ENCODE measurements at regions not wholly inside any gene's neighbourhood (a gene's known extent, or its start where the extent isn't known, plus 50 kb on each side); places are given as distances from the start of the nearest gene placed in this dataset.
A peak's percentile ranks its signal among the peaks of the same experiment; 100 is the strongest.

- no peak overlapping the region for H4K91ac ChIP-seq (ENCODE audit: low read depth, low read length, poor library complexity)
- WGBS, 2 donors (ENCODE audit: extremely low coverage in 2 of 2, insufficient read length in 2 of 2, insufficient replicate concordance in 1 of 2) = no CpG with 5 or more reads among the region's 27 CpGs
- peak overlapping the region; percentile 79 for H2BK5ac ChIP-seq (ENCODE audit: low read length)
- no peak overlapping the region for H3K4me2 ChIP-seq (ENCODE audit: insufficient read depth, low read length, poor library complexity, severe bottlenecking)
- H3K27me3 ChIP-seq (ENCODE audit: control insufficient read depth in 3 of 3, insufficient read depth in 3 of 3, low read depth in 1 of 3, low read length in 3 of 3) = no peaks in the 10 kb centered on the region
- no peak overlapping the region for H3K27ac ChIP-seq (replicated peaks; ENCODE audit: low read length)
- peak overlapping the region; percentile 38 for H3K23ac ChIP-seq (ENCODE audit: low read depth, low read length, poor library complexity)
- H3K18ac ChIP-seq (ENCODE audit: low read length) = peak overlapping the region; percentile 94
- peak overlapping the region; percentile 5 for H3K9ac ChIP-seq (ENCODE audit: low read depth, low read length, poor library complexity)
- peak overlapping the region; percentile 84 for H3K4ac ChIP-seq (ENCODE audit: low read length)
- no peak overlapping the region for H3K4me3 ChIP-seq (ENCODE audit: low read length in 2 of 2)
- H3K79me1 ChIP-seq (ENCODE audit: low read depth, low read length) = no peaks in the 10 kb centered on the region
- H3K14ac ChIP-seq (ENCODE audit: low read length) = peak overlapping the region; percentile 44
- peak overlapping the region; percentile 32 for H2BK15ac ChIP-seq (ENCODE audit: low read length)
- H2BK12ac ChIP-seq (ENCODE audit: low read length) = peak overlapping the region; percentile 75
- H4K8ac ChIP-seq (ENCODE audit: low read depth, low read length) = no peak overlapping the region
- peak overlapping the region; percentile 86 for H2AK5ac ChIP-seq (ENCODE audit: low read depth, low read length)
- H2BK120ac ChIP-seq (ENCODE audit: low read depth, low read length) = no peak overlapping the region
- no peak for DNase-seq (ENCODE audit: low spot score)
- peaks cover 3 to 11% of the 10 kb centered on the region in 2 donors for H3K4me1 ChIP-seq (ENCODE audit: control insufficient read depth in 2 of 2, insufficient read depth in 1 of 2, low read depth in 1 of 2, low read length in 2 of 2)
- no peaks in the 10 kb centered on the region for H3K36me3 ChIP-seq (replicated peaks in 1 of 2; ENCODE audit: control insufficient read depth in 2 of 2, insufficient read depth in 2 of 2, low read length in 2 of 2)
- H3K9me3 ChIP-seq (replicated peaks in 1 of 2; ENCODE audit: control insufficient read depth in 2 of 2, insufficient read depth in 1 of 2, low read depth in 1 of 2, low read length in 2 of 2) = no peaks in the 10 kb centered on the region
- H2AFZ ChIP-seq (ENCODE audit: low read length) = no peak overlapping the region
These were observed 136.8 kb upstream of the ID2 start for GRCh38 chr2:8544786-8545694.

GRCh38 chr2:8545695-8546611 is 135.9 kb upstream of the ID2 start:
- no peaks in the 10 kb centered on the region for H3K27me3 ChIP-seq (ENCODE audit: control insufficient read depth in 3 of 3, insufficient read depth in 3 of 3, low read depth in 1 of 3, low read length in 3 of 3)
- H3K18ac ChIP-seq (ENCODE audit: low read length) = peak overlapping the region; percentile 76
- peak overlapping the region; percentile 79 for H2BK5ac ChIP-seq (ENCODE audit: low read length)
- H3K9ac ChIP-seq (ENCODE audit: low read depth, low read length, poor library complexity) = peak overlapping the region; percentile 17
- no peak overlapping the region for H3K23ac ChIP-seq (ENCODE audit: low read depth, low read length, poor library complexity)
- H3K14ac ChIP-seq (ENCODE audit: low read length) = no peak overlapping the region
- H4K91ac ChIP-seq (ENCODE audit: low read depth, low read length, poor library complexity) = no peak overlapping the region
- H3K36me3 ChIP-seq (replicated peaks in 1 of 2; ENCODE audit: control insufficient read depth in 2 of 2, insufficient read depth in 2 of 2, low read length in 2 of 2) = no peaks in the 10 kb centered on the region
- no peak overlapping the region for H3K4me3 ChIP-seq (ENCODE audit: low read length in 2 of 2)
- DNase-seq (ENCODE audit: low spot score) = no peak
- H4K8ac ChIP-seq (ENCODE audit: low read depth, low read length) = no peak overlapping the region
- no peaks in the 10 kb centered on the region for H3K9me3 ChIP-seq (replicated peaks in 1 of 2; ENCODE audit: control insufficient read depth in 2 of 2, insufficient read depth in 1 of 2, low read depth in 1 of 2, low read length in 2 of 2)
- peak overlapping the region; percentile 7 for H3K4ac ChIP-seq (ENCODE audit: low read length)
- WGBS, 2 donors (ENCODE audit: extremely low coverage in 2 of 2, insufficient read length in 2 of 2, insufficient replicate concordance in 1 of 2) = no CpG with 5 or more reads among the region's 30 CpGs
- H2AFZ ChIP-seq (ENCODE audit: low read length) = no peak overlapping the region
- H2BK120ac ChIP-seq (ENCODE audit: low read depth, low read length) = no peak overlapping the region
- peaks cover 3 to 10% of the 10 kb centered on the region in 2 donors for H3K4me1 ChIP-seq (ENCODE audit: control insufficient read depth in 2 of 2, insufficient read depth in 1 of 2, low read depth in 1 of 2, low read length in 2 of 2)
- H2AK5ac ChIP-seq (ENCODE audit: low read depth, low read length) = peak overlapping the region; percentile 73
- no peaks in the 10 kb centered on the region for H3K79me1 ChIP-seq (ENCODE audit: low read depth, low read length)
- peak overlapping the region; percentile 99 for H2BK15ac ChIP-seq (ENCODE audit: low read length)
- H3K4me2 ChIP-seq (ENCODE audit: insufficient read depth, low read length, poor library complexity, severe bottlenecking) = no peak overlapping the region
- H2BK12ac ChIP-seq (ENCODE audit: low read length) = no peak overlapping the region
- H3K27ac ChIP-seq (replicated peaks; ENCODE audit: low read length) = no peak overlapping the region

- no peaks in the 10 kb centered on the region for H3K9me3 ChIP-seq (replicated peaks in 1 of 2; ENCODE audit: control insufficient read depth in 2 of 2, insufficient read depth in 1 of 2, low read depth in 1 of 2, low read length in 2 of 2)
- H3K9ac ChIP-seq (ENCODE audit: low read depth, low read length, poor library complexity) = no peak overlapping the region
- H3K4me3 ChIP-seq (ENCODE audit: low read length in 2 of 2) = no peak overlapping the region
- no peaks in the 10 kb centered on the region for H3K27me3 ChIP-seq (ENCODE audit: control insufficient read depth in 3 of 3, insufficient read depth in 3 of 3, low read depth in 1 of 3, low read length in 3 of 3)
- H3K36me3 ChIP-seq (replicated peaks in 1 of 2; ENCODE audit: control insufficient read depth in 2 of 2, insufficient read depth in 2 of 2, low read length in 2 of 2) = no peaks in the 10 kb centered on the region
- no peak overlapping the region for H3K4ac ChIP-seq (ENCODE audit: low read length)
- no peak overlapping the region for H4K8ac ChIP-seq (ENCODE audit: low read depth, low read length)
- H3K18ac ChIP-seq (ENCODE audit: low read length) = peak overlapping the region; percentile 15
- H2AK5ac ChIP-seq (ENCODE audit: low read depth, low read length) = peak overlapping the region; percentile 73
- H2BK5ac ChIP-seq (ENCODE audit: low read length) = no peak overlapping the region
- H2BK120ac ChIP-seq (ENCODE audit: low read depth, low read length) = no peak overlapping the region
- WGBS, 2 donors (ENCODE audit: extremely low coverage in 2 of 2, insufficient read length in 2 of 2, insufficient replicate concordance in 1 of 2) = no CpG with 5 or more reads among the region's 16 CpGs
- H3K23ac ChIP-seq (ENCODE audit: low read depth, low read length, poor library complexity) = no peak overlapping the region
- peaks cover 3 to 10% of the 10 kb centered on the region in 2 donors for H3K4me1 ChIP-seq (ENCODE audit: control insufficient read depth in 2 of 2, insufficient read depth in 1 of 2, low read depth in 1 of 2, low read length in 2 of 2)
- no peak overlapping the region for H2BK12ac ChIP-seq (ENCODE audit: low read length)
- no peak overlapping the region for H4K91ac ChIP-seq (ENCODE audit: low read depth, low read length, poor library complexity)
- H3K4me2 ChIP-seq (ENCODE audit: insufficient read depth, low read length, poor library complexity, severe bottlenecking) = no peak overlapping the region
- no peak overlapping the region for H3K27ac ChIP-seq (replicated peaks; ENCODE audit: low read length)
- no peaks in the 10 kb centered on the region for H3K79me1 ChIP-seq (ENCODE audit: low read depth, low read length)
- H2AFZ ChIP-seq (ENCODE audit: low read length) = no peak overlapping the region
- DNase-seq (ENCODE audit: low spot score) = no peak
- no peak overlapping the region for H2BK15ac ChIP-seq (ENCODE audit: low read length)
- no peak overlapping the region for H3K14ac ChIP-seq (ENCODE audit: low read length)
These were observed 135.1 kb upstream of the ID2 start for GRCh38 chr2:8546612-8547283.

Measured in neuronal stem cell (in vitro differentiated cells).